Chondrocyte (in vitro differentiated cells): ENCODE measurements at regions not wholly inside any gene's neighbourhood (a gene's known extent, or its start where the extent isn't known, plus 50 kb on each side); places are given as distances from the start of the nearest gene placed in this dataset.
A peak's percentile ranks its signal among the peaks of the same experiment; 100 is the strongest.

ENCODE experiments used
- DNase-seq: peaks from one replicate; pipeline ENCODE4 v3.0.0; 2021; ENCODE audit warnings: mixed read lengths, low spot score
- H3K27ac Mint-ChIP-seq: one replicate; pipeline ENCODE4 v1.8.0; 2021; ENCODE audit warnings: mild to moderate bottlenecking, moderate library complexity, mixed read lengths; ENCODE audit not compliant: unreplicated experiment
- H3K27me3 Mint-ChIP-seq: 2 replicates; pipeline ENCODE4 v1.8.0; 2021; ENCODE audit warnings: low read depth, mixed read lengths
- H3K36me3 Mint-ChIP-seq: 2 replicates; pipeline ENCODE4 v1.8.0; 2021; ENCODE audit warnings: low read depth, mixed read lengths
- H3K4me1 Mint-ChIP-seq: 2 replicates; pipeline ENCODE4 v1.8.0; 2021; ENCODE audit warnings: low read depth, mild to moderate bottlenecking, mixed read lengths
- H3K4me3 Mint-ChIP-seq: one replicate; pipeline ENCODE4 v1.8.0; 2021; ENCODE audit warnings: mild to moderate bottlenecking, moderate library complexity, mixed read lengths; ENCODE audit not compliant: unreplicated experiment
- H3K9me3 Mint-ChIP-seq: 2 replicates; pipeline ENCODE4 v1.8.0; 2021; ENCODE audit warnings: low read depth, mixed read lengths
- CTCF ChIP-seq: fragments of 200-600 bp; sonication (generic); IDR thresholded peaks from 2 replicates; pipeline ENCODE4 v1.5.0; 2021; ENCODE audit warnings: antibody characterized with exemption, mild to moderate bottlenecking, moderate library complexity

- no peaks in the 10 kb centered on the region for H3K36me3 Mint-ChIP-seq
- no peak overlapping the region for H3K27ac Mint-ChIP-seq
- H3K27me3 Mint-ChIP-seq = peaks cover 66% of the 10 kb centered on the region
- no peak overlapping the region for H3K4me3 Mint-ChIP-seq
- DNase-seq = peak; percentile 65
- no peaks in the 10 kb centered on the region for H3K4me1 Mint-ChIP-seq
- no peaks in the 10 kb centered on the region for H3K9me3 Mint-ChIP-seq
- TF ChIP-seq CTCF = peak; percentile 11
Measured at GRCh38 chr7:155363852-155364600, 66.3 kb downstream of the INSIG1 start.

GRCh38 chr7:155365146-155365874 is 67.6 kb downstream of the INSIG1 start:
- Mint-ChIP-seq H3K4me3 (no peak overlapping the region), H3K27ac (no peak overlapping the region), H3K27me3 (peaks cover 66% of the 10 kb centered on the region), H3K9me3 (no peaks in the 10 kb centered on the region), H3K36me3 (peaks cover 2% of the 10 kb centered on the region), H3K4me1 (no peaks in the 10 kb centered on the region)
- DNase-seq = peak; percentile 28
- TF ChIP-seq CTCF = no peak

DNA sequence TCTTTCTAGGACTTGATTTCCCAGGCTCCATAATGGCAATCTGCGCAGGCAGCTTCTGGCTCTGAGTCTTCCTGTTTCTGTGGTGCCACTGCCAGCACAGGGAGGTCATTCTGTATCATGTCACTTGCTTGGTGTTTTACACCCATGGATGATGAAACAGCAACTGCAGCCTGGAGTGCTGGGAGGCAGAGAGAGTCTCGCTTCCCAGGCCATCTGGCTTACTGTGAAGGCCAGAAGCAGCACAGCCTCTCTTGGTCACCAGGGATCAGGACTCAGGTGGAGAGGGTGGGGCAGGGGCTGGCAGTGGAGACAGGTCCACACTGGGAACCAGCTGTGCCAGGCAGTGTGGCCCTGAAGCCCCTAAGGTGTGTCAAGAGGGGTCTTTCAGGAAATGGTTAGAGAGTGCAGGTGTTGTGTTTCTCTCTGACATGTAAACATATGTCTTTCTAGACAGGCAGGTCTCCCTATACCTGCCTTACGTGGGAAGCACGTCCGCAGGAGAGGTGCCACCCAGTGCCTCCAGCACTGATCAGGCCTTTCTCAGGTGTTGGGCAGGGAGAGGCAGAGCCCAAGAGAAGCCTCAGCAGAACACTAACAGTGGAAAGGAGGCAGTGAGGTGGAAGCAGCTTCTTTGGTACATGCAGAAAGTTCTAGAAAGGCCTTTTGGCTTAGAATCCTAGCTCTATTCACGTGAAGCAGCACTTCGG is 71.4 kb downstream of the INSIG1 start:
- no peak overlapping the region for H3K27ac Mint-ChIP-seq
- TF ChIP-seq CTCF = no peak

DNA sequence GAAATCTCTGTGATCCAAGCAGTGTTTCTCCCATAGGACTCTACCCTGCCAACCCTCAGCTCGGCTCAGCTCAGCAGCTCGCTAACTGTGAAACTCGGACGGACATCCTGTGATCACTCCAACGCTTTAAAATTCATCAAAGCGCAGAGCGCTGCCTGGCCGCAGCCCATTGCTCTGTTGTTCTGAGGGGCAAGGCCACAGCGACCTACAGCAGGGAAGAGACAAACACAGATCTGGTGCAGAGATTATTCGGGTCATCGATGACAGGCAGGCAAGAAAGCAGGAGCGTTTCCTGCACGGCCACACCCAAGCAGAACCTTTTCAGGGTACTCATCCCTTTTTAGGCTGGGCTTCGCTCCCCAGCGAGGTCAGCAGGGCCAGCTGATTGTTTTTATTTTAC is 72.1 kb downstream of the INSIG1 start:
- Mint-ChIP-seq H3K4me3 (no peak overlapping the region), H3K27me3 (peaks cover 50% of the 10 kb centered on the region), H3K4me1 (peaks cover 14% of the 10 kb centered on the region), H3K9me3 (no peaks in the 10 kb centered on the region), H3K27ac (no peak overlapping the region), H3K36me3 (peaks cover 5% of the 10 kb centered on the region)
- no peak for TF ChIP-seq CTCF
- peak; percentile 46 for DNase-seq

More for the DNA sequence above, 71.4 kb downstream of the INSIG1 start:
- peaks cover 53% of the 10 kb centered on the region for H3K27me3 Mint-ChIP-seq
- H3K4me3 Mint-ChIP-seq = no peak overlapping the region
- DNase-seq = peak; percentile 42
- H3K4me1 Mint-ChIP-seq = peaks cover 12% of the 10 kb centered on the region
- H3K36me3 Mint-ChIP-seq = peaks cover 5% of the 10 kb centered on the region
- H3K9me3 Mint-ChIP-seq = no peaks in the 10 kb centered on the region

GRCh38 chr7:155371331-155371883 is 73.7 kb downstream of the INSIG1 start:
- H3K4me1 Mint-ChIP-seq = peaks cover 21% of the 10 kb centered on the region

More at GRCh38 chr7:155371331-155371883, 73.7 kb downstream of the INSIG1 start:
- Mint-ChIP-seq H3K9me3 (no peaks in the 10 kb centered on the region), H3K4me3 (no peak overlapping the region), H3K36me3 (peaks cover 5% of the 10 kb centered on the region), H3K27me3 (peaks cover 59% of the 10 kb centered on the region), H3K27ac (no peak overlapping the region)
- TF ChIP-seq CTCF = no peak
- DNase-seq = peak; percentile 74
